IgD-negative memory B cell (primary cell): ENCODE measurements at regions not wholly inside any gene's neighbourhood (a gene's known extent, or its start where the extent isn't known, plus 50 kb on each side); places are given as distances from the start of the nearest gene placed in this dataset.

Experiments used
- H3K27ac Mint-ChIP-seq, 3 donors: one replicate each; pipeline ENCODE4 v1.8.0; 2020 to 2022; ENCODE audit warnings: mild to moderate bottlenecking in 3 of 3, mixed read lengths in 3 of 3, moderate library complexity in 1 of 3
- H3K27me3 Mint-ChIP-seq: one replicate; pipeline ENCODE4 v1.8.0; 2021; ENCODE audit warnings: mixed read lengths
- H3K36me3 Mint-ChIP-seq: one replicate; pipeline ENCODE4 v1.8.0; 2020; ENCODE audit warnings: mild to moderate bottlenecking, mixed read lengths
- H3K4me1 Mint-ChIP-seq, 3 donors: one replicate each; pipeline ENCODE4 v1.8.0; 2020 to 2022; ENCODE audit warnings: mixed read lengths in 3 of 3, mild to moderate bottlenecking in 1 of 3
- H3K4me3 Mint-ChIP-seq, 4 donors: one replicate each; pipeline ENCODE4 v1.8.0; 2020 to 2022; ENCODE audit warnings: mild to moderate bottlenecking in 4 of 4, mixed read lengths in 4 of 4, moderate library complexity in 3 of 4
- H3K9me3 Mint-ChIP-seq, 3 donors: one replicate each; pipeline ENCODE4 v1.8.0; 2020 to 2021; ENCODE audit warnings: mixed read lengths in 3 of 3, mild to moderate bottlenecking in 1 of 3

DNA sequence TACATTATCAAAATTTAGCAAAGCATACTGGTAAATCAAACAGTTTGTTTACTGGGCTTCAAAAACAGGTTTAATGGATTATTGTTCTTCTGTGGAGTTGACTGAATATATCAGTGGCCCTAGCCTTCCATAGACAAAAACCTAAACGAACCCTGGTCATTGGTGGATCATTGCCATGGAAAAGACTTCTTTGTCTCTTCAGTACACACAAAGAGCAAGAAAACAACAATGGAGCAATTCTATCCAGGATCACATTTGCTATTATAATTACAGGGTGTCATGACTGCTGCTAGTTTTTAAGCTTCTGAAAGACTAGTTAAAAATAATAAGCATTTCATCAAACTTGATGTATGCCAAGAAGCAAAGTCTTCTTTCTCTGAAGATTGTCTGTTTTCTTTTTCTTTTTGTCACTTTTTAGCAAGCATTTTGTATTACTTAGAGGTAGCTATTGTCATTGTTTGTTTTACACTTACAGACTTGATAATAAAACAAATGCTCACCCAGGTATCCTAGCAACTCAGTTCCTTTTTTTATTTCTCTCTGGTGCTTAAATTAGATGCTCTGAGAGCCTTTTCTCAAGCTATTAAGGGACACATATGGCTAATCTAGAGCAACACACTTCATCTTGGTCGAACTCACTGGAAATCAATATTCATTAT is 1228.7 kb upstream of the DDX18 start:
- Mint-ChIP-seq H3K27ac (no peak overlapping the region), H3K4me1 (no peaks in the 10 kb centered on the region), H3K36me3 (no peaks in the 10 kb centered on the region), H3K4me3 (no peak overlapping the region), H3K9me3 (peaks cover 3 to 27% (median 4%) of the 10 kb centered on the region in 3 donors), H3K27me3 (no peaks in the 10 kb centered on the region)

DNA sequence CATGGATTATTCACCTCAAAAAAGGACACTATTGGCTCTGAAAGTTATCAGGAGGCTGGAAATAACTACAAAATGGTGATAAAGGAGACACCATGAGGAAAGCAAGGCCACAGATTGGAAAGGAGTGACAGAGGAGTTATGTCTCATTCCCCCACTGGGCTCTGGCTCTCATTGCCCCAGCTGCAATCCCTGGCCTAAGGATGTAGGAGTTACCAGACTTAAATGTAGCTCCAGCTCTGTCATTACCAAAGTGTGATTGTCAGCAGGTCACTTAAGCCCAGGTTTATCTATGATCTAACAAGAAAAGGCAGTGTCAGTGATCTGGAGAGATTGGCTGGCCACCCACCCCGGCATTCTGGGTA is 1228.2 kb upstream of the DDX18 start:
- Mint-ChIP-seq H3K27ac (no peak overlapping the region), H3K4me3 (no peak overlapping the region), H3K27me3 (no peaks in the 10 kb centered on the region), H3K9me3 (peaks cover 3 to 27% (median 4%) of the 10 kb centered on the region in 3 donors), H3K36me3 (no peaks in the 10 kb centered on the region), H3K4me1 (no peaks in the 10 kb centered on the region)
